DND-41 (cell line): ENCODE measurements at regions not wholly inside any gene's neighbourhood (a gene's known extent, or its start where the extent isn't known, plus 50 kb on each side); places are given as distances from the start of the nearest gene placed in this dataset.
"Not testable (repeated sequence)": the region's sequence is repeated elsewhere in the genome, so short reads cannot be mapped to it uniquely, and the experiment has no call there.

ENCODE experiments used
- ATAC-seq: fragments of 200-7000 bp; cut with Tn5 transposase; 3 replicates; pipeline ENCODE4 v1.9.1; 2021; ENCODE audit warnings: low read depth; ENCODE audit not compliant: insufficient read depth
- DNase-seq: peaks from one replicate; pipeline ENCODE4 v3.0.0-alpha.2; 2020
- H2AFZ ChIP-seq: 2 replicates; pipeline ENCODE4 v1.6.0; 2012; ENCODE audit warnings: low read depth, low read length
- H3K27ac ChIP-seq: 2 replicates; pipeline ENCODE4 v1.5.1; 2012; ENCODE audit warnings: low read length, inconsistent platforms
- H3K27me3 ChIP-seq: fragments of 200-600 bp; sonication (generic); 2 replicates; pipeline ENCODE4 v1.6.0; 2012; ENCODE audit warnings: low read length, mild to moderate bottlenecking, inconsistent platforms; ENCODE audit not compliant: insufficient read depth, poor library complexity
- H3K36me3 ChIP-seq: 2 replicates; pipeline ENCODE4 v1.5.1; 2012; ENCODE audit warnings: low read length, inconsistent platforms; ENCODE audit not compliant: insufficient read depth
- H3K4me1 ChIP-seq: 2 replicates; pipeline ENCODE4 v1.5.1; 2012; ENCODE audit warnings: mild to moderate bottlenecking, low read length; ENCODE audit not compliant: insufficient read depth
- H3K4me2 ChIP-seq: 2 replicates; pipeline ENCODE4 v1.6.0; 2012; ENCODE audit warnings: mild to moderate bottlenecking, moderate library complexity, low read length, inconsistent platforms; ENCODE audit not compliant: insufficient read depth
- H3K4me3 ChIP-seq, 2 experiments: fragments of 200-600 bp in 1 of 2; shearing (Covaris generic) in 1 of 2; 2 replicates each; pipeline ENCODE4 v1.5.1; 2012 to 2016; ENCODE audit warnings: inconsistent platforms in 2 of 2, low read length in 2 of 2, mild to moderate bottlenecking in 2 of 2, low read depth in 1 of 2, moderate library complexity in 1 of 2
- H3K79me2 ChIP-seq: 2 replicates; pipeline ENCODE4 v1.6.0; 2012; ENCODE audit warnings: low read length, inconsistent platforms; ENCODE audit not compliant: insufficient read depth
- H3K9ac ChIP-seq: 2 replicates; pipeline ENCODE4 v1.6.0; 2012; ENCODE audit warnings: low read depth, mild to moderate bottlenecking, inconsistent platforms, low read length, moderate library complexity
- H3K9me3 ChIP-seq: 2 replicates; pipeline ENCODE4 v1.5.1; 2012; ENCODE audit warnings: low read length, moderate library complexity, mild to moderate bottlenecking, inconsistent platforms; ENCODE audit not compliant: insufficient read depth, severe bottlenecking
- H4K20me1 ChIP-seq: 2 replicates; pipeline ENCODE4 v1.6.0; 2012; ENCODE audit warnings: low read length; ENCODE audit not compliant: insufficient read depth
- CTCF ChIP-seq: IDR thresholded peaks from 2 replicates; pipeline ENCODE4 v1.5.1; 2012; ENCODE audit warnings: borderline replicate concordance, low read length, moderate library complexity, mild to moderate bottlenecking; ENCODE audit not compliant: poor library complexity, severe bottlenecking; ENCODE audit errors: extremely low read depth
- EZH2 ChIP-seq: IDR thresholded peaks from 3 replicates; pipeline ENCODE4 v1.6.1; 2012; ENCODE audit warnings: borderline replicate concordance, low read depth, mild to moderate bottlenecking, moderate library complexity, low read length, inconsistent platforms; ENCODE audit not compliant: severe bottlenecking

- TF ChIP-seq CTCF (no peak), EZH2 (no peak)
- Histone ChIP-seq H3K9ac (no peak overlapping the region), H3K4me1 (no peaks in the 10 kb centered on the region), H3K4me3 (no peak overlapping the region), H4K20me1 (no peaks in the 10 kb centered on the region), H3K27me3 (no peaks in the 10 kb centered on the region), H3K27ac (no peak overlapping the region), H3K36me3 (no peaks in the 10 kb centered on the region), H3K4me2 (no peak overlapping the region), H3K9me3 (no peaks in the 10 kb centered on the region), H2AFZ (no peak overlapping the region), H3K79me2 (no peaks in the 10 kb centered on the region)
- DNase-seq = no peak
- ATAC-seq = no peak
Observed at GRCh38 chr4:11821772-11822430, 393.2 kb upstream of the HS3ST1 start.

DNA sequence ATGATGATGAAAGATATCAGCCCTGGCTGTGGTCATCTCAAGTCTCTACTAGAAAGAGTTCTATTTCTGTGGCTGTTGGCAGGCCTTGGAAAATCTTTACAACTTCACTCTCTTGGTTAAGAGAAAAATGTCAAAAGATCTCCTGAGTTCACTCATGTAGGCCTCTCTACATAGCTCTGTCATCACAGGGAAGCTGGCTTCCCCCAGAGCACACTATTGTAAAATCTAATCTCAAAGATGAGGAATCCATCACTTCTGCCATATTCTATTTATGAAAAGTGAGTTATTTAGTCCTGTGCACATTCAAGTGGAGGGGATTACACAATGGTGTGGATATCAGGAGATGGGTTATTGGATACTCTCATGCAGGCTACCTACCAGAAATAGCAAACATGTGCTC is 388.4 kb upstream of the HS3ST1 start:
- H4K20me1 ChIP-seq = no peaks in the 10 kb centered on the region
- H3K4me3 ChIP-seq = no peak overlapping the region
- H3K4me1 ChIP-seq = no peaks in the 10 kb centered on the region
- H3K4me2 ChIP-seq = no peak overlapping the region
- H3K36me3 ChIP-seq = no peaks in the 10 kb centered on the region
- H3K27ac ChIP-seq = no peak overlapping the region
- ATAC-seq (no peak), DNase-seq (no peak)
- no peaks in the 10 kb centered on the region for H3K9me3 ChIP-seq
- H3K27me3 ChIP-seq = no peaks in the 10 kb centered on the region
- no peak for TF ChIP-seq CTCF
- TF ChIP-seq EZH2 = no peak
- H3K79me2 ChIP-seq = no peaks in the 10 kb centered on the region
- no peak overlapping the region for H3K9ac ChIP-seq
- no peak overlapping the region for H2AFZ ChIP-seq

GRCh38 chr4:11814758-11815157 is 386.1 kb upstream of the HS3ST1 start:
- no peak for DNase-seq
- no peak for ATAC-seq
- TF ChIP-seq EZH2 = no peak
- TF ChIP-seq CTCF = no peak
- no peak overlapping the region for H3K4me3 ChIP-seq
- H4K20me1 ChIP-seq = no peaks in the 10 kb centered on the region
- no peak overlapping the region for H2AFZ ChIP-seq
- H3K79me2 ChIP-seq = no peaks in the 10 kb centered on the region
- H3K4me2 ChIP-seq = no peak overlapping the region
- H3K9me3 ChIP-seq = no peaks in the 10 kb centered on the region
- no peak overlapping the region for H3K27ac ChIP-seq
- no peaks in the 10 kb centered on the region for H3K4me1 ChIP-seq
- no peak overlapping the region for H3K9ac ChIP-seq
- no peaks in the 10 kb centered on the region for H3K36me3 ChIP-seq
- no peaks in the 10 kb centered on the region for H3K27me3 ChIP-seq

DNA sequence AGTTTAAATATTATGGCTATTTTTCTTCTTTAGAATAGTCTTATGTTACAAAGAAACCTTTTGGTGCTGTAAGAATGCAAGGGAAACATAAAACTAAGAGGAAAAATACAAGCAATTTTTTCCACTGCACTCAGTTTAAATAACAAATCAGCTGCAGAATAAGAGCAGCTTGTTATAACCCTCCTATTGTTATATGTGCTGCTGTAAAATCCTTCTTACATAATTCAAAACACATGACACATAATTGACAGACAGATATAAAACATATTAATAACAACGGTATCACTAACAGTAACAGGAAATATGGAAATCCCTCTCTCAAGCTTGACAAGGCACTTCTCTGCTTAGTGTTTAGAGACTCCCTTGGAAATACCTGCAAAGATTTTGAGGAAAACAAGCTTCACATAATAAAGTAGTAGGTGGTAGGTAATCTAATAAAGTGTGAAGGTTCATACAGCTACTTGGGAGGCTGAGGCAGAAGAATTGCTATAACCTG is 385.3 kb upstream of the HS3ST1 start:
- H3K9me3 ChIP-seq = no peaks in the 10 kb centered on the region
- H3K27me3 ChIP-seq = no peaks in the 10 kb centered on the region
- no peak overlapping the region for H2AFZ ChIP-seq
- H3K79me2 ChIP-seq = no peaks in the 10 kb centered on the region
- ATAC-seq = no peak
- no peak overlapping the region for H3K27ac ChIP-seq
- no peaks in the 10 kb centered on the region for H3K36me3 ChIP-seq
- no peak for TF ChIP-seq CTCF
- TF ChIP-seq EZH2 = no peak
- no peaks in the 10 kb centered on the region for H3K4me1 ChIP-seq
- H3K4me2 ChIP-seq = no peak overlapping the region
- H3K9ac ChIP-seq = no peak overlapping the region
- H4K20me1 ChIP-seq = no peaks in the 10 kb centered on the region
- no peak for DNase-seq
- no peak overlapping the region for H3K4me3 ChIP-seq

- not testable (repeated sequence) for H2AFZ ChIP-seq, H3K4me3 ChIP-seq, H3K9me3 ChIP-seq, H3K27me3 ChIP-seq, H4K20me1 ChIP-seq, DNase-seq, ATAC-seq, H3K36me3 ChIP-seq, H3K27ac ChIP-seq, H3K4me1 ChIP-seq, H3K4me2 ChIP-seq, H3K9ac ChIP-seq, H3K79me2 ChIP-seq
Observed at GRCh38 chr4:11811521-11811920, 382.8 kb upstream of the HS3ST1 start.
